ENCODE measurements at regions not wholly inside any gene's neighbourhood (a gene's known extent, or its start where the extent isn't known, plus 50 kb on each side); places are given as distances from the start of the nearest gene placed in this dataset.

DNA sequence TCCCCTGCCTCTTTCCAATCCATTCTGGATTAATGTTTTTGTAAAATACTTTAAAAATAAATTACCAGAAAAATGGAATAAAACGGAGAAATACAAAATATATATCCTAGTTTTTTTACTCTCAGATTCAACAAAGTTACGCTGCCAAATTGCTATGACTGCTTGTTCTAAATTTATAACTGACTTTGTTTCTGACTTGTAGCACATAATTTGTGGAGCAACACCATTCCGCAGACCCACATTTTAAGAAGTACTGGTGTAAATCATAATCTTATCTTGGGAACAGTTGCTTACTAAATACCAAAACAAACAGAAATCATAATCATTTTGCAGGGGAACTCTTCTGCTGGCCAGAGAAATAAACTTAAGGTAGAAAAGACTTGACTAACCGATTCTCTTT, 339.4 kb upstream of the CBLB start:
- TF ChIP-seq POLR2A (IDR thresholded peaks at IDR 0.05; ENCODE audit: low read depth, low read length), result no peak
- TF ChIP-seq TAF1 (IDR thresholded peaks at IDR 0.05; ENCODE audit: borderline replicate concordance, low read depth, low read length), result no peak
- no peak for TF ChIP-seq POLR2AphosphoS5 (IDR thresholded peaks at IDR 0.05; ENCODE audit: low read depth, low read length)

Measured in GM12892 (cell line).